ENCODE measurements at regions not wholly inside any gene's neighbourhood (a gene's known extent, or its start where the extent isn't known, plus 50 kb on each side); places are given as distances from the start of the nearest gene placed in this dataset.
"Not testable (repeated sequence)": the region's sequence is repeated elsewhere in the genome, so short reads cannot be mapped to it uniquely, and the experiment has no call there.

DNA sequence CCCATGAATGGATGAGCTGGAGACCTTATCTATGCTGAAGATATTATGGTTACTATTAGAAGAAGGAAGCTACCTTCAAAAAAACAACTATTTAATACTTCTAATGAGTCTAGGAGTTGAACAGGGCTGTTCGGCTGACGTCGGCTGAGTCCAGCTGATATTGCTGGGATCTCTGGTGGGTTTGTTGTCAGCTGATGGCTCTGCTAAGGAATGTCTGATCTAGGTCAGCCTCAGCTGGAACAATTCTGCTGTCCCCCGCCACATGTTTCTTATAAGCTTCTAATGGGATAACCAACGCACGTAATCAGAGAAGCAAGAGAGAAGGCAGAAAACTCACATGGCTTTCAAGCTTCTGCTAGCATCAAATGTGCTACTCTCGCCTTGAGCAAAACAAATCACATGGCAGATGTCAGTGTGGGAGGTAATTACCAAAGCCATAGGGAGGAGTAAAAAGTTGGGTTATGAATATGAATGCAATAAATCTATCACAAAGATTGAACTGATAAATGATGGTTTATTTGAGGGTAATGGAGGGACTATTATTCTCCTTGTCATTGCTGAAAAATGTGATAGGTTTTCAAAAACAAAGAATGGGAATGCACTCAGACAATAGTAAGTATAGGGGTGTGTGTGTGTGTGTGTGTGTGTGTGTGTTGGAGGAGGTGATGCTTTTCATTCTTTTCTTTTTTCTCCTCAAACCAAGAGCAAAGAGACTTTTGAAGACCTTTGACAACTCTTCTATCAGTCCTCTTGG is 71.5 kb downstream of the BTBD3 start:
- TF ChIP-seq POLR2A (IDR thresholded peaks at IDR 0.05; ENCODE audit: low read depth, low read length) (no peak), SPI1 (IDR thresholded peaks at IDR 0.05; ENCODE audit: low read depth, low read length) (no peak)
- no peak for DNase-seq (ENCODE audit: insufficient read length, low spot score)
- no peak for FAIRE-seq

DNA sequence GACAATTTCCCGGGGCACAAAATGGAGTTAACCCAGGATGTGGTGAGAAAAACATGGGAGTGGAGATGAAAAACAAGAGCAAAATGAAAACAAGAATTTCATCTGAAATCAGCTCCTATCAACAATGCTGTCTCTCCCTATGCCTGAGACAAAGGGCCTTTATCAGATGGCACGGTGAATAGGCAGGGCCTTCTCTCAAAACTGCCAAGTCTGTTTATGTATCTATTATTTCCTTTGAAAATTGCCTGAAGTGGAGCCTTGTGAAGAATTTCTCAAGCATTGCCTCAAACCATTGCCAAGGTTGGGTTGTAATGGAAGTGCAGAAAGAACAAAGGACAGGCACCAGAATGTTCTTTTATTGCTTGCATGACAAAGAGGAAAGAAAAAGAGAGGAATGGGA is 74.7 kb downstream of the BTBD3 start:
- no peak for TF ChIP-seq SPI1 (IDR thresholded peaks at IDR 0.05; ENCODE audit: low read depth, low read length)
- no peak for FAIRE-seq
- DNase-seq (ENCODE audit: insufficient read length, low spot score), result no peak

GRCh38 chr20:11993886-11994461 is 76.3 kb downstream of the BTBD3 start:
- no peak for FAIRE-seq

DNA sequence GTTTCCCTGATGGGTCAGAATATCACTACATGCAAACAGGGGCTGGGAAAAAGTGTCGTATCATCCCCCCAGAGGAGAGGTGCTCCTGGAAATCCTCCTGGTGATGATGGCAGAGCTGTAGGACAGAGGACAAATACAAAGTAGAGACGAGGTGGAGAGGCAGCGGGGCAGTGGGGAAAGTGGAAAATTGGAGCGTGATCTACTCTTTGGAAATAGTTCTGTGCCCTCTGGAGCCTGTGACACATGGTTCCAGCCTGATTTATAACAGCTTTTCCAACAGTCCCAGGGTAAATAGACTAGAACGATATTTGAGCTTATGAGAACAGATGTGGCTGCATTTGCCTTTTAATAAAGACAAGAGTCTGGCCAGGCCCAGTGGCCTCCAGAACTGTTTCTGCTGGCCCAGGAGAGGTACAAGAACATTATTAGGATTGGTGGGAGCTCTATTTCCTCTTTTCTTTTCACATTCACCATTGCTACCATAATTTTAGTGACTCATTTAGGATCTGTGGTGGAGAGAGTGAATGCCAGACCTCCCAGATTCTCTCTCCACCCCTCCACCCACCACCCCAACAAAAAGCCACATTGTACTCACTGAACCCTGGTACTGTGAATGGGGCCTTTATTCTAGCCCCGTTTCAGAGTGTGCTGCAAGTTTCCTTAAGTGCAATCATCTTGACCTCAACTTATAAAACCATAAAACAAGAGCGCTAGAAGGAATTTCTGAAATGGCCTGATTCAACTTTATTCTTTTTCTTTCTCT is 78.3 kb downstream of the BTBD3 start:
- no peak for FAIRE-seq
- TF ChIP-seq TAF1 (IDR thresholded peaks at IDR 0.05; ENCODE audit: low read depth, low read length) (no peak), SPI1 (IDR thresholded peaks at IDR 0.05; ENCODE audit: low read depth, low read length) (no peak), POLR2A (IDR thresholded peaks at IDR 0.05; ENCODE audit: low read depth, low read length) (no peak), POU2F2 (IDR thresholded peaks at IDR 0.05; ENCODE audit: low read depth, low read length) (no peak), POLR2AphosphoS5 (IDR thresholded peaks at IDR 0.05; ENCODE audit: low read depth, low read length) (no peak), PAX5 (IDR thresholded peaks at IDR 0.05; ENCODE audit: insufficient read depth, low read length, severe bottlenecking) (no peak)
- DNase-seq (ENCODE audit: insufficient read length, low spot score), result no peak

More at GRCh38 chr20:11993886-11994461, 76.3 kb downstream of the BTBD3 start:
- no peak for DNase-seq (ENCODE audit: insufficient read length, low spot score)
- no peak for TF ChIP-seq POLR2AphosphoS5 (IDR thresholded peaks at IDR 0.05; ENCODE audit: low read depth, low read length)
- no peak for TF ChIP-seq TAF1 (IDR thresholded peaks at IDR 0.05; ENCODE audit: low read depth, low read length)
- TF ChIP-seq POLR2A (IDR thresholded peaks at IDR 0.05; ENCODE audit: low read depth, low read length), result no peak
- TF ChIP-seq PAX5 (IDR thresholded peaks at IDR 0.05; ENCODE audit: insufficient read depth, low read length, severe bottlenecking), result no peak
- no peak for TF ChIP-seq POU2F2 (IDR thresholded peaks at IDR 0.05; ENCODE audit: low read depth, low read length)
- no peak for TF ChIP-seq SPI1 (IDR thresholded peaks at IDR 0.05; ENCODE audit: low read depth, low read length)

DNA sequence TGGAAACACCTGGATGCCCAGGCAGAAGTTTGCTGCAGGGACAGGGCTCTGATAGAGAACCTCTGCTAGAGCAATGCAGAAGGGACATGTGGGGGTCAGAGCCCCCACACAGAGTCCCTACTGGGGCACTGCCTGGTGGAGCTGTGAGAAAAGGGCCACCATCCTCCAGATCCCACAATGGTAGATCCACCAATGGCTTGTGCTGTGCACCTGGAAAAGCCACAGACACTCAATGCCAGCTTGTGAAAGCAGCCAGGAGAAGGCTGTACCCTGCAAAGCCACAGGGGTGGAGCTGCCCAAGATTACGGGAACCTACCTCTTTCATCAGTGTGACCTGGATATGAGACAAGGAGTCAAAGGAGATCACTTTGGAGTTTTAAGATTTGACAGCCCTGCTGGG is 87.1 kb downstream of the BTBD3 start:
- DNase-seq (ENCODE audit: insufficient read length, low spot score); FAIRE-seq: not testable (repeated sequence)

DNA sequence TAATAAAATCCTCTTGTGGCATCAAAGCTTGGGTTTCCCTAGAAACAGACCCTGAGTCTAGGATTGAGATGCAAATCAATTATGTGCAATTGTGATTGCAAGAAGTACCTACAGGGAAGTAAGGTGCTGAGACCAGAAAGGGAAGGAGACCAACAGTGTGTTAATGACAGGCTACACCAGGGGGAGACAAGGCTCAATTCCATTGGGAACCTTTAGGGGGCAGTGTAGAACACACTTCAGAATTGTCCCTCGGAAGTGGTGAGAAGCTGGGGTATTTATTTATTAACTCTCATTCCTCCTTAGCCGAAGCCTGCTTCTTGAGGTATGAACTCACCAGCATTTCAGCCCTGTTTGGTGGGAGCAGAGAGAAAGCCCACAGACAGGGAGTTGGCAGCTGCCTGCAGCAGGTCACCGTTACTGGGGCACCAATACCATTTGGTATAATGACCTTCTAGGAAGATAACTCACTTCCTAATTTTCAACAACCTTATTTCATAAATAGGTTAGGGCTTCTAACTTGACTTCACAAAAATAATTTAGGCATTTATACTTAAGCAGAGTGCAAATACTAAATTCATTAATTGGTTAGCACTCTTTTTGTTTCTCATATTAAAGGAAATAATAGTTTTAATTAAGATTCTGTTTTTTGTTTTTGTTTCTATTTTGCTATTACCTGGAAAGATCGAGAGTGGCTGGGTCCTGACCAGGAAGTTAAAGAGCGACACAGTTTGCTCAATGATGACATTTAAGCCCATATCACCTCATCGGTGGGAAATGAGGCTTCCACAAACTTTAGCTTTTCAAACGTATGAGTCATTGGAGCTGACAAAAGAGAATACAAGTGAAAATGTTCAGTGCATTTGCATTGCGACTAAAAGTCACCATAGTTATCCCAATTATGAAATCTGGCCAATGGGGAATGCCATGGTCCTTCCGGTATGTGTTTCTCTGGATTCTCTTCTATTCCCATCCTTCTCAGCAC is 94.8 kb downstream of the BTBD3 start:
- TF ChIP-seq TAF1 (IDR thresholded peaks at IDR 0.05; ENCODE audit: low read depth, low read length), result no peak
- FAIRE-seq, result peak; percentile 66

GRCh38 chr20:12014276-12014675 is 96.6 kb downstream of the BTBD3 start:
- FAIRE-seq (no peak), DNase-seq (ENCODE audit: insufficient read length, low spot score) (no peak)
- TF ChIP-seq POU2F2 (IDR thresholded peaks at IDR 0.05; ENCODE audit: low read depth, low read length) (no peak), POLR2A (IDR thresholded peaks at IDR 0.05; ENCODE audit: low read depth, low read length) (no peak), POLR2AphosphoS5 (IDR thresholded peaks at IDR 0.05; ENCODE audit: low read depth, low read length) (no peak), TAF1 (IDR thresholded peaks at IDR 0.05; ENCODE audit: low read depth, low read length) (no peak), SPI1 (IDR thresholded peaks at IDR 0.05; ENCODE audit: low read depth, low read length) (no peak), PAX5 (IDR thresholded peaks at IDR 0.05; ENCODE audit: insufficient read depth, low read length, severe bottlenecking) (no peak)

More for the DNA sequence above, 94.8 kb downstream of the BTBD3 start:
- DNase-seq (ENCODE audit: insufficient read length, low spot score), result peak; percentile 35

GRCh38 chr20:12014736-12015135 is 97.0 kb downstream of the BTBD3 start:
- DNase-seq (ENCODE audit: insufficient read length, low spot score) (no peak), FAIRE-seq (no peak)
- TF ChIP-seq POLR2A (IDR thresholded peaks at IDR 0.05; ENCODE audit: low read depth, low read length) (no peak), PAX5 (IDR thresholded peaks at IDR 0.05; ENCODE audit: insufficient read depth, low read length, severe bottlenecking) (no peak), SPI1 (IDR thresholded peaks at IDR 0.05; ENCODE audit: low read depth, low read length) (no peak), POU2F2 (IDR thresholded peaks at IDR 0.05; ENCODE audit: low read depth, low read length) (no peak), TAF1 (IDR thresholded peaks at IDR 0.05; ENCODE audit: low read depth, low read length) (no peak), POLR2AphosphoS5 (IDR thresholded peaks at IDR 0.05; ENCODE audit: low read depth, low read length) (no peak)

- DNase-seq (ENCODE audit: insufficient read length, low spot score), result no peak
- FAIRE-seq, result no peak
- TF ChIP-seq POLR2AphosphoS5 (IDR thresholded peaks at IDR 0.05; ENCODE audit: low read depth, low read length), result no peak
- TF ChIP-seq POLR2A (IDR thresholded peaks at IDR 0.05; ENCODE audit: low read depth, low read length), result no peak
- no peak for TF ChIP-seq PAX5 (IDR thresholded peaks at IDR 0.05; ENCODE audit: insufficient read depth, low read length, severe bottlenecking)
- TF ChIP-seq TAF1 (IDR thresholded peaks at IDR 0.05; ENCODE audit: low read depth, low read length), result no peak
- TF ChIP-seq POU2F2 (IDR thresholded peaks at IDR 0.05; ENCODE audit: low read depth, low read length), result no peak
- TF ChIP-seq SPI1 (IDR thresholded peaks at IDR 0.05; ENCODE audit: low read depth, low read length), result no peak
Observed at GRCh38 chr20:12016291-12016690, 98.6 kb downstream of the BTBD3 start.

Measured in GM12891 (cell line).